ENCODE measurements at regions not wholly inside any gene's neighbourhood (a gene's known extent, or its start where the extent isn't known, plus 50 kb on each side); places are given as distances from the start of the nearest gene placed in this dataset.

DNA sequence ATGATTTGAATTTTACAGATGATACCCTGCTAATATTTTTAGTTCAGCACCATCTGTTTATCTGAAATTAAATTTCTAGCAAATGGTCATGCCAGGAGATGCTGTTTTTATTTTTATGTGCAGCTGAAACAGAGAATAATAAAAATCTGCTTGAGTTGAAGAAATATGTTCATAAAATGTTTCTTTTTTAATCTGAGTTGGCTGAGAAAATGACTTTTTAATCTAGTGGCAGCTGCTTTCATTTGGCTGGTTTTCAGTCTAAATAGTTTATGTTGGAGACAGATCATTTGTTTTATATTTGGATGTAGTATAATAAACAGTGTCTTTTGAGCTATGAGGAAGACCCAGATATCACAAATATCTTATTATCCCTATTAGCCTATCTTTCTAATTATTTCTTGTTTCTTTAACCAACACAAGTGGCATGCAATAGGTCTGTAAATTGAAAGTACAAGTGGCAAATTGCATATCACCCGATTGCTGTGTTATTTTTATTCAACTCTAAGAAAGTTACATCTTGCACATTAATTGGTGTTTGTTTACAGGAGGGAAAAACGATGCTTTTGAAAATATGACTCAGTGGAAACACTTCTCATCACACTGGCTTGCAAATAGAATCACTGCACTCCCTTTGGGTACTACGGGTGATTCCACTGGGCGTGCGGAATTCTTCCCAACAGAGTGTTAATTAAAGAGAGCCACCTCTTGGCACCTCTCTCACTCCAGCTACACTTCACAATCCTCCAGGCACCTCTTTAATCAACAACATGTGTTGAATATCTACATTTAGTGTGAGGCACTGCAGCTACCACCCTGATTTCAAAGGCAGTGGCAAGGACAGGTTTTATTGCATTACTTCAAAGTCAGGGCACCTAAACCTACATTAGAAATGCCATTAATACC lies 51.7 kb upstream of the AP1S2 start:
- H3K36me3 Mint-ChIP-seq (ENCODE audit: low read depth): peaks cover 7% of the 10 kb centered on the region
- no peak overlapping the region for H3K4me3 Mint-ChIP-seq
- no peak overlapping the region for H3K27ac Mint-ChIP-seq
- DNase-seq: no peak
- peaks cover 41% of the 10 kb centered on the region for H3K4me1 Mint-ChIP-seq
- H3K9me3 Mint-ChIP-seq: peaks cover 7% of the 10 kb centered on the region
- TF ChIP-seq, protein P1, sequence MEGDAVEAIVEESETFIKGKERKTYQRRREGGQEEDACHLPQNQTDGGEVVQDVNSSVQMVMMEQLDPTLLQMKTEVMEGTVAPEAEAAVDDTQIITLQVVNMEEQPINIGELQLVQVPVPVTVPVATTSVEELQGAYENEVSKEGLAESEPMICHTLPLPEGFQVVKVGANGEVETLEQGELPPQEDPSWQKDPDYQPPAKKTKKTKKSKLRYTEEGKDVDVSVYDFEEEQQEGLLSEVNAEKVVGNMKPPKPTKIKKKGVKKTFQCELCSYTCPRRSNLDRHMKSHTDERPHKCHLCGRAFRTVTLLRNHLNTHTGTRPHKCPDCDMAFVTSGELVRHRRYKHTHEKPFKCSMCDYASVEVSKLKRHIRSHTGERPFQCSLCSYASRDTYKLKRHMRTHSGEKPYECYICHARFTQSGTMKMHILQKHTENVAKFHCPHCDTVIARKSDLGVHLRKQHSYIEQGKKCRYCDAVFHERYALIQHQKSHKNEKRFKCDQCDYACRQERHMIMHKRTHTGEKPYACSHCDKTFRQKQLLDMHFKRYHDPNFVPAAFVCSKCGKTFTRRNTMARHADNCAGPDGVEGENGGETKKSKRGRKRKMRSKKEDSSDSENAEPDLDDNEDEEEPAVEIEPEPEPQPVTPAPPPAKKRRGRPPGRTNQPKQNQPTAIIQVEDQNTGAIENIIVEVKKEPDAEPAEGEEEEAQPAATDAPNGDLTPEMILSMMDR (IDR thresholded peaks at IDR 0.05): no peak
- no peaks in the 10 kb centered on the region for H3K27me3 Mint-ChIP-seq (ENCODE audit: low read depth, poor library complexity)
